Activated CD8-positive, alpha-beta memory T cell treated with anti-CD3 and anti-CD28 coated beads, Interleukin-2, amount 50 U/mL, for 48 hours (primary cell): ENCODE measurements at regions not wholly inside any gene's neighbourhood (a gene's known extent, or its start where the extent isn't known, plus 50 kb on each side); places are given as distances from the start of the nearest gene placed in this dataset.

Experiments used
- DNase-seq: peaks from one replicate; pipeline ENCODE4 v3.0.0-alpha.2; 2020

DNA sequence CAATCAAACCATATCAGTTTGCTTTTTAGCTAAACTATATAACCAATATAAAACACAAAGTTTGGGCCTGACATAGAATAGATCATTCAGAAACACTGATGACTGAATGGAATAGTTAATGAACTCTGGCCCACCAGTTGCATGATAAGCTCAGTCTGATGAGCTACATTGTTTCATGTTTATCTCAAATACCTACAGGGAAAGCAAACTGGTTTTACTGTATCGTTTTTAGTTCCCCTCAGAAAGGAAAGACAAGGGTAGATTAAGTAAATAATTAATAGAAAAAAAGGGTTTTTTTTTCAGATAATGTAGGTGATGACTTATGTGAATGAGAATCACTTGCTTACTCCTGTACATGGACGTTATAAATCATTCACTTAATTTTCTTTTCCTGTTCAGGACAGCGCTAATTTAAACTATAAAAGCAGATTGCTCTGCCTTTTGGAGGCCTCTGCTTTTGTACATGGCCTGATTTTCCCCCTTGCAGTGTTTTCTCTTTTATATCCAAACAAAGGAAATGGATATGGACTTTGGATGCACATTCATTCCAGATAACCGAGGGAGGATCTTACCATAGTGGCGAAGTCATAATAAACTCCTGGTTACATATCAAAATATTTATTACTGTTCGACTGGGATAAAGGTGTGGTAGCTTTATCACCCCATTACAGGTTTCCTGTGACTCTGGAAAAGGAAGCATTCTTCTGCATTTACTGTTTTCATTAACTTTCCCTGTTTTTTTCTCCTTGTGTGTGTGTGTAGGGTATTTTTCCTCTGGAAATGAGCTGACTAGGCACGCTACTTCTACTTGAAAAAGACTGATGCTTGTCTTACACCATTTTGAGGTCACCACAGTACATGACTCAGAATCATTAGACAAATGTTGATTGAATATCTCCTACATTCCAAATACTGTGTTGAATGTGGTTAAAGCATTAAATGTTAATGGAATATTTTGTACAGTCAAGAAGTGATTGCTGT lies 373.1 kb upstream of the HS3ST1 start:
- DNase-seq, result no peak

DNA sequence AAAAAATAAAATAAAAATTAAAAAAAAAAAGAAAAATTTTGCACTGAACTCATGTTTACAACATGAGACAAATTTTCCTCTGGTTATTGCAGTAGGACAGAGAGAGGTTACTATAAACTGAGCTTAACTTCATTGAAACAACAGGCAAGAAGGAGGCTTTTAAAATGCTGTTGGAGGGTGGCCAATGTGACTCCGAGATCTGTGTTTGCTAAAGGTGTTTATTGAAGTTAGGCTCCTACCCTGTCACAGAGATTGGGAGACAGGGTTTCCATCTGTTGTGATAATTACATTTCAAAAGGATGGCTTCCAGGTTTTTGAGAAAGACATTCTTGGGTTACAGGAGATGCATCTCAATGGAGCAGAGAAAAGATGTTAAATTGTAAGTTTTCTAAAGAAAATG lies 370.5 kb upstream of the HS3ST1 start:
- DNase-seq, result no peak

DNA sequence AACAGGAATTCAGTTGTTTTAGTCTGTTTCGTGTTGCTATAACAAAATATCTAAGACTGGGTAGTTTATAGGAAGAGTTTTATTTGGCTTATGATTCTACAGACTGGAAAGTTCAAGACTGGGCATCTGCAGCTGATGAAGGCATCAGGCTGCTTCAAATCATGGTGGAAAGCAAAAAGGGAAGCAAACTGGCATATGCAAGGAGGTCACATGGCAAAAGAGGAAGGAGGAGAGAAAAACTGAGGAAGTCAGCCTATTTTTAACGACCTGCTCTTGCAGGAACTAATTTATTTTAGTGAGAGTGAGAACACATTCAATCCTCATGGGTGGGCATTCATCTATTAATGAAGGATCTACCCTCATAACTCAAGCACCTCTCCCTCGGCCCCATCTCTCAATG lies 363.1 kb upstream of the HS3ST1 start:
- no peak for DNase-seq

DNA sequence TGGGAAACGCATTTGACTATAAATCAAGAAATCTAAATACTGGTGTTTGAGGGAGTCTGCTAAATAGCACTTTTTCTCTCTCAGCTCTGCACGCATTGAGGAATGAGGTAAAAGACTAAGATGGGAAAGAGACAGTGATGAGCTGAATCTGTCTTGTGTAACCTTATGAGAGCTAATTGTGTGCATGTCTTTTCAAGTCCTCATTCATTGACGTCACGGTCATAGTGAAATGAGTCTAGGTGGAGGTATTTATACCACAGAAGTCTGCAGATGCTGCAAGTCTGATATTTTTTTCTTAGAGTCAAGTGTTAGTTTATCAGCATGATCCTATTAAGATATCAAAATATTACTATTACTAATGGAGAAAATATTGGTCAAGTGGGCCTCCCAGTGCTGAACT lies 361.5 kb upstream of the HS3ST1 start:
- no peak for DNase-seq

DNA sequence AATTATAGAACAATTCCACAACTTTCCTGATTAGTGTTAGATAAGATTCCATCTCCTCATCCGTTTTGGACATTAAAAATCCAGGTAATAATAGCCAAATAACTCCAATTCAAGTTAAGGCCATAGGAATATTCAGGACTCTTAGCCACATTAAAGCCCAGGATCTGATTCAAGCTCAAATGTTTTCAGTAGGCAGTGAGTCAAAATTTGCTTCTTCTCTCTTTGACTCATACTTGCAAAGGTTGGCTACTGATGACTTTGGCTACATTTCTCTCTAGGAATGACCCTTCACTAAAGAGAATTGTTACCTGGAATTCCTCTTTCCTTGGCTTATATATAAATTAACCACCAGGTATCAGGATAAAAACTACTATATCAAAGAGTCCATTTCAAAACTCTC lies 354.9 kb upstream of the HS3ST1 start:
- DNase-seq, result no peak

DNA sequence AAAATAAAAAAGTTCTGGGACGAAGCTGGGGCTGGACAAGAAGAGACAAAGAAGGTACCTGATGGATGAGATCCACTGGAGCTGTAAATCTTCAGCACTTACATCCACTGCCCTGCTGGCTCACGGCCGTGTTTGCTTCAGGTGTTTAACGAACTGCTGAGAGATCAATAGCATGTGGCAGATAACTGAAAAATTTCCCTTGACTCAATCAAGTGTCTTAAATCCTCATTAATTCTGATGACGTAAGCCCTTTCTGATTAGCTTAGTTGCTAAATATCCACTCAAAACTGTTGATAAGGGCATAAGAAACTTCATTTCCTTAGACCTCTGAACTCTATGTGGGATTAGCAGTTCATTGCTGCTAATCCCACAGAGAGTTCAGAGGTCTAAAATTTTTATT lies 354.2 kb upstream of the HS3ST1 start:
- no peak for DNase-seq

- DNase-seq, result no peak
Measured at GRCh38 chr4:11777447-11777846, 348.8 kb upstream of the HS3ST1 start.

- DNase-seq, result no peak
Measured at GRCh38 chr4:11774346-11774745, 345.7 kb upstream of the HS3ST1 start.

DNA sequence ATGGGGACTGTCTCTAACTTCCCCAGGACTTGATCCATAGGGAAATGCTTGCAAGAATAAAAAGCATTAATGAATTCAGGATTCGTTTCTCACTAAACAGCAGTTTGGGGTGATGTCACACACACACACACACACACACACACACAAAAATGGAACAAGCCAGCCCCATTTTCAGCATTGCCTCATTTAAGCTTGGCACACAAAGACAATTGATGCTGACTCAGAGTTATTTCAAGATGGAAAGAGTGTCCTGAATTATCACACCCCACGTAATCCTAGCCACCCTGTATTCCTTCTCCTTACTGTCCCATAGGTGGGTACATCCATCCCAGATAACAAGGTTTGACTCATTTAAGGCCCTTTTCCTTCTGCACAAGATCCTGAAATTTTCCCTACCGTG lies 345.1 kb upstream of the HS3ST1 start:
- DNase-seq, result no peak

GRCh38 chr4:11769434-11769833 lies 340.7 kb upstream of the HS3ST1 start:
- no peak for DNase-seq

DNA sequence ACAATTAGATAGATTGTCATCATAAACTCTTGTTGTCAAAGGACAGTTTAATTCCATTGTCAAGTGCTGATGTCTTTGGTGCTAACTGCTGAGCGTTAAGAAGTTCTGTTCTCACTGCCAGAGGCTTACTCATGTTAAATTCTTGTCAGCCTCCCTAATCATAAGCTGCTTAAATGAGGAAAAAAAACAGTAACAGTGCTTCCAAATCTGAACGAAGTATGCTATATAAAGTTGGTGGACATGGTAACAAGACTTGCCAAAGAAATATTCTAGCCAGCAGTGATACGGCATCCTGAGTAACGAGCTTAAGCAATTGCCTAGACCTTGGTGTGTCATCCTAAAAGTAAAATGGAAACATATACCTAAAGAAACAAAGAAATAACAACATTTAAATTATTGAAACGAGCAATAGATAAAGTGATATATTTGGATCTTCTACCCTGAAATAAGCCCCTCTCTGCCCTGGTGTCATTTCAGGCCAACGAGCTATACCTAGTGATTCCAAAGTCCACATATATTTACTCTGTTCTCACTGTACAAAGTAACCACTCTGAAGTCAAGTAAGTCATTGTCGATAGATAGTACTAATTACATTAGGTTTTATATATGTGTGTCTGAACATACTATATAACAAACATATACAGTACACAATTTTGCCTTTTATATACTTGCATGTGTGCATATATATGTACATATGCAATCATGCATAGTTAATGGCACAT lies 339.7 kb upstream of the HS3ST1 start:
- no peak for DNase-seq

DNA sequence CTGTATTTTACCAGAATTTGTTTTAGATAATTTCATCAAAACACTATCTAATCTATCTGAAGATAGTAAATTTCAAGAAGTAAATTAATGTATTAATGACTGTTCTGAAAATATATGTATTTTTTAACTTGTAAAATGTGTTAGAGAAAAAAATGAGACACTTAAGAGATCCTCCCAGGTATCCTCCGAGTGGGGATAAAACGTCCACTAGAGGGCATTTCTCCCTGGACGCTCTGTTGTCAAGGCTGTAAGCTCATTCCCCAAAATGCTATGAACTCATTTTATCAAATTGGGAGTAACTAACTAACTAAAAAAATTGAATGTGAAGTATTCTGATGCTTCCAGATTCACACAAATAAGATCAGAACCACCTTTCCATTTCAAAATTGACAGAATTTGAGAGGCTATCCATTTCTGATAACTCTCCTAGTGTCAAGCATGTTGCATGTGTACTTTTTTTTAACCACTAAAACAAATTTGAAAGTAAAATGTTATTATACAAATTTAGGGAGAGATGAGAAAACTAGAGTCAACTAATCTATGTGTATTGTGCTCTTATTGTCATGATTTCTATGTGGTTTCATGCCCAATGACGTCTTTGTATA lies 337.3 kb upstream of the HS3ST1 start:
- DNase-seq, result no peak

DNA sequence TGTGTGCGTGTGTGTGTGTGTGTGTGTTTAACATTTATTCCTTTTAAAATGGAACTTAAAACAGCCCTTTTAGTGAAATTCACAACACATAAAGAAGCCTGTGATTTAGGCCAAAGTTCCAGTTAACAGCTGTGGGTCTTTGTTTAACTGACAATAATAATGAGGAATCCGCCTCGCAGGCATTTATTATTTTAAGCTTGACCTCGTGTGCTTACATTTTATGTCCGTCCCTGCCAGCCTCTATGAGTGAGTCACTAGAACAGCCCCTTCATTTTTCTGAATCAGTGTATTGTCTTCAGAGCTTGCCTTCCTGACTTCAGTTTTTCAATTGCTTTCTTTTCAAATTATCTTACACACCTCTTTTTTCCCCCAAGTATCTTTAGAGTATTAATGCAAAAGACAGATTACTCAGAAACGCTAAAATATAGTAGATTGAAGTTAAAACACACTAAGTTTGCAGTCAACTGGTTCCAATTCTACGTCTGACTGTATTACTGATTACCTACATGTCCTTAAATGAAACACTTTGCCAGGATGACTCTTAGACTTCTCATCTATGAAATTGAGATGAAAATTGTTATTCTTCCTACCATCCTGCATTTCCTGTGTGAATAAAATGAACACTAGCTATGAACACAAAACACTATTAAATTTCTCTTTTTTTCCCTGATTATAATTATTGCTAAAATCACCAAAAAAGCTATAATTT lies 319.6 kb upstream of the HS3ST1 start:
- no peak for DNase-seq

GRCh38 chr4:11746734-11747133 lies 318.0 kb upstream of the HS3ST1 start:
- DNase-seq, result no peak

GRCh38 chr4:11743976-11744375 lies 315.3 kb upstream of the HS3ST1 start:
- no peak for DNase-seq

DNA sequence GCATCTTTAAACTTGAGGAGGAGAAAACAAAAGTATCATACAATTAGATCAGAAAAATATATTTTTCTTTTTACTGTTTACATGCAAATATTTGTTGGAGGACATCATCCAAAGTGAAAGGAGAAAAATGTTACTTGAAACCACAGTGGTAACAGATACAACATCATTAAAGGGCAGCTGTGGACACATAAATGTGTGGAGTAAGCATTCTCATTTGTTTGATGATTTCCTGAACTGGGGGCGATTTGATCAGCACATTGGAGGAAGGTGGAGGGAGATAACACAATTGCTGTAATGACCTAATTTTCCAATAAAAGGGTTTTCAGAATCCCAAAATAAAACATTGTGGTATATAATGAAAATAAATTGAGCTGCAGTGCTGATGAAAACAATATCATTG lies 314.5 kb upstream of the HS3ST1 start:
- DNase-seq, result no peak

DNA sequence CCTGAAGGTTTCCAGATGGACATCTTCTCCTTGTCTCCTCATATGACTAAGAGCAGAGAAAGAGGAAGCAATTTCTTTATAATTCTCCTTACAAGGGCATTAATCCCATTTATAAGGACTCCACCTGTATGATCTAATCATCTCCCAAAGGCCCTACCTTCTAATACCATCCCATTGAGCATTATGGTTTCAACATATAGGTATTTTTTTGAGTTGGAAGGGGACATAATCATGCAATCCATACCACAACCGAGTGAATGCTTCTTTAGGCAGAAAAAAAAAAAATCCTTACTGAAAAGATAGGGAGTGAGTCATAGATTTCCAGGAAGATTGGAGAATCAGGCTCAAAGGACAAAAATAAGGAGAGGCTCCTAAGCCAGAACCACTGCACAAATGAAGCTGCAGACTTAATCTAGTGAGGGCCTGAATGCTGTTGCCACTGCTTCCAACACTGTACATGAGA lies 312.5 kb upstream of the HS3ST1 start:
- no peak for DNase-seq

GRCh38 chr4:11739992-11740391 lies 311.3 kb upstream of the HS3ST1 start:
- DNase-seq, result no peak

GRCh38 chr4:11736978-11737377 lies 308.3 kb upstream of the HS3ST1 start:
- no peak for DNase-seq

DNA sequence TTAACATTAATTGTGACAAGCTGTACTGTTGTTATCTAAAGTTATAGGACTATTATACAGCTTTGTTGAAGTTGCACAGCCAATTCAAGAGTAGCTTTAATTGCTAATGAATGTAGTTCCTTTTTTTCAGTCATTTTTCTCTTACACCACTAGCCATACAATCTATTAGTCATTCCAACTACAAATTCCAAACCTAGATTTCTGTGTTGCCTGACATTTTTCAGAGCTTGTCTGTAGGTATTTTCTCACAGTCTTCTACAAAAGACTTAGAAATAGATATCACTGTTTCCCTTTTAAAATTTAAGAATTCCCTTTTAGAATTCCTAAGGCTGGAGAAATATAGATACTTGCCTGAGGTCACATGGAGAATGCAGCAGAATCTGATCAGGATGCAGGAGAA lies 307.0 kb upstream of the HS3ST1 start:
- DNase-seq, result no peak

GRCh38 chr4:11732155-11732554 lies 303.5 kb upstream of the HS3ST1 start:
- no peak for DNase-seq

GRCh38 chr4:11730545-11730944 lies 301.9 kb upstream of the HS3ST1 start:
- no peak for DNase-seq

DNA sequence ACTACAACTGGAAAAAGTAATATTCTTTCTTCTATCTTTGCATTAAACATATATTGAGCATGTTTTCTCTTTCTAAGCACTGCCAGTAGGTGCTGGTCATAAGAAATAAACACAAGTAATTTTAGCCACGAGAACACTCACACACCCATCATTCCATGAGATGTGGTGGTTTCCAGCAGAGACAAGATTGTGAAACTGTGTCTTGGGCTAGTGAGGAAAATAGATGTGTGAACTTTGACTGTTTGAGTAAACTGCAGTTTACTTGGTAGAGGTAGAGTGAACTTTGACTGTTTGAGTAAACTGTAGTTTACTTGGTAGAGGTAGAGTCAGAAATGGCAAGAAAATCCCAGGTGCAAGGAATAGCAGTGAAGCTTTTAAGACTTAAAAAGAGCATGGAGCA lies 300.9 kb upstream of the HS3ST1 start:
- no peak for DNase-seq
